ENCODE measurements at regions not wholly inside any gene's neighbourhood (a gene's known extent, or its start where the extent isn't known, plus 50 kb on each side); places are given as distances from the start of the nearest gene placed in this dataset.

- Histone ChIP-seq H3K4me3 (ENCODE audit: low read length) (no peak overlapping the region), H3K79me2 (ENCODE audit: low read length) (no peaks in the 10 kb centered on the region), H3K4me2 (ENCODE audit: low read length) (no peak overlapping the region), H2AFZ (ENCODE audit: low read depth, low read length) (no peak overlapping the region), H3K36me3 (replicated peaks; ENCODE audit: low read depth, low read length) (no peaks in the 10 kb centered on the region), H4K20me1 (ENCODE audit: insufficient read depth, low read length) (no peaks in the 10 kb centered on the region), H3K9ac (ENCODE audit: low read length) (no peak overlapping the region), H3K27ac (ENCODE audit: low read length) (no peak overlapping the region), H3K9me3 (ENCODE audit: insufficient read depth, low read length) (no peaks in the 10 kb centered on the region), H3K4me1 (ENCODE audit: low read length) (peaks cover 7% of the 10 kb centered on the region), H3K27me3 (ENCODE audit: low read depth, low read length) (no peaks in the 10 kb centered on the region)
- no peak for TF ChIP-seq EZH2phosphoT487 (IDR thresholded peaks at IDR 0.05; ENCODE audit: low read depth)
- TF ChIP-seq, protein P1, sequence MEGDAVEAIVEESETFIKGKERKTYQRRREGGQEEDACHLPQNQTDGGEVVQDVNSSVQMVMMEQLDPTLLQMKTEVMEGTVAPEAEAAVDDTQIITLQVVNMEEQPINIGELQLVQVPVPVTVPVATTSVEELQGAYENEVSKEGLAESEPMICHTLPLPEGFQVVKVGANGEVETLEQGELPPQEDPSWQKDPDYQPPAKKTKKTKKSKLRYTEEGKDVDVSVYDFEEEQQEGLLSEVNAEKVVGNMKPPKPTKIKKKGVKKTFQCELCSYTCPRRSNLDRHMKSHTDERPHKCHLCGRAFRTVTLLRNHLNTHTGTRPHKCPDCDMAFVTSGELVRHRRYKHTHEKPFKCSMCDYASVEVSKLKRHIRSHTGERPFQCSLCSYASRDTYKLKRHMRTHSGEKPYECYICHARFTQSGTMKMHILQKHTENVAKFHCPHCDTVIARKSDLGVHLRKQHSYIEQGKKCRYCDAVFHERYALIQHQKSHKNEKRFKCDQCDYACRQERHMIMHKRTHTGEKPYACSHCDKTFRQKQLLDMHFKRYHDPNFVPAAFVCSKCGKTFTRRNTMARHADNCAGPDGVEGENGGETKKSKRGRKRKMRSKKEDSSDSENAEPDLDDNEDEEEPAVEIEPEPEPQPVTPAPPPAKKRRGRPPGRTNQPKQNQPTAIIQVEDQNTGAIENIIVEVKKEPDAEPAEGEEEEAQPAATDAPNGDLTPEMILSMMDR (IDR thresholded peaks at IDR 0.05; ENCODE audit: low read depth, low read length): no peak
Measured at GRCh38 chr2:19029655-19030054, 328.8 kb downstream of the OSR1 start.

DNA sequence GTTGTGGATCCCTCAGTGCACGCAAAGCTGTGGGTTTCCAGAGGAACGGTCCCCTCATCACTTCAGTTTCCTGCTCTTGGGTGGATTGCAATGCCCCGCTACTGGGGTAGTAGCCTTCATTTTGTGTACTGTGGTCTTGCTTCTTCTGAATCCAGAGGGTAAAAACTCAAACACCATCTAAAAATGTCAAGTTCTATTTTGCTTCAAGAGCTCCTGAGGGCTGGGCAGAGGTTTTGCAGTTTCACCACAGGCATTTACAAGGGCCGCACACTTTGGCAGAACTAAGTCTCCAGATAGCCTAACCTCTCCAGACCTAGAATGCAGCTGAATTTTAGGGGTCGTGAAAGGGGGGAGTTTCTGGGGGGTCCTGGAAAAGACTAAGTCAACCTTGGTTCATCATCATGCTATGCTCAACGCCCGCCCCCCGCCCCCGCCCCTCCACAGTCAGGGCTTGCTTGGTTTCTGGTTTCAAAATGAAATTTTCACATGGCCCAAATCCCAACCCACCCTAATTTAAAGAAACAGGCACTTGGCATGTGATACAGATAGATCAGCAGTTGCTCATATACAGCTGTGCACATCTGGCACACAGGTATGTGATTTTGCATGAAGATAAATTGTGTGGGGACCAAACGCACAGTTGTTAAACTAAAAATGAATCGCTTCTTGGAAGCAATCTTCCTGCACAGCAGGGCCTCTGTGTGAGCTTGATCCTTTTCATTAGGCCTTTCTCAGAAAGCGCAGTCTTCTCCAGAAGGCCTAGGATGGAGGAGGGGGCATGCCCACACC is 329.6 kb downstream of the OSR1 start:
- Histone ChIP-seq H3K27ac (ENCODE audit: low read length) (no peak overlapping the region), H3K79me2 (ENCODE audit: low read length) (no peaks in the 10 kb centered on the region), H4K20me1 (ENCODE audit: insufficient read depth, low read length) (no peaks in the 10 kb centered on the region), H2AFZ (ENCODE audit: low read depth, low read length) (no peak overlapping the region), H3K4me1 (ENCODE audit: low read length) (peaks cover 7% of the 10 kb centered on the region), H3K36me3 (replicated peaks; ENCODE audit: low read depth, low read length) (no peaks in the 10 kb centered on the region), H3K4me2 (ENCODE audit: low read length) (no peak overlapping the region), H3K4me3 (ENCODE audit: low read length) (no peak overlapping the region), H3K9ac (ENCODE audit: low read length) (no peak overlapping the region), H3K9me3 (ENCODE audit: insufficient read depth, low read length) (no peaks in the 10 kb centered on the region), H3K27me3 (ENCODE audit: low read depth, low read length) (no peaks in the 10 kb centered on the region)
- TF ChIP-seq EZH2phosphoT487 (IDR thresholded peaks at IDR 0.05; ENCODE audit: low read depth): no peak
- TF ChIP-seq, protein P1 (IDR thresholded peaks at IDR 0.05; ENCODE audit: low read depth, low read length): no peak

- Histone ChIP-seq H3K27me3 (ENCODE audit: low read depth, low read length) (no peaks in the 10 kb centered on the region), H3K4me2 (ENCODE audit: low read length) (no peak overlapping the region), H3K9me3 (ENCODE audit: insufficient read depth, low read length) (no peaks in the 10 kb centered on the region), H3K79me2 (ENCODE audit: low read length) (no peaks in the 10 kb centered on the region), H2AFZ (ENCODE audit: low read depth, low read length) (no peak overlapping the region), H3K4me1 (ENCODE audit: low read length) (peaks cover 7% of the 10 kb centered on the region), H3K4me3 (ENCODE audit: low read length) (no peak overlapping the region), H4K20me1 (ENCODE audit: insufficient read depth, low read length) (no peaks in the 10 kb centered on the region), H3K27ac (ENCODE audit: low read length) (no peak overlapping the region), H3K36me3 (replicated peaks; ENCODE audit: low read depth, low read length) (no peaks in the 10 kb centered on the region), H3K9ac (ENCODE audit: low read length) (no peak overlapping the region)
- TF ChIP-seq, protein P1 (IDR thresholded peaks at IDR 0.05; ENCODE audit: low read depth, low read length): no peak
- no peak for TF ChIP-seq EZH2phosphoT487 (IDR thresholded peaks at IDR 0.05; ENCODE audit: low read depth)
Measured at GRCh38 chr2:19027626-19028025, 330.8 kb downstream of the OSR1 start.

DNA sequence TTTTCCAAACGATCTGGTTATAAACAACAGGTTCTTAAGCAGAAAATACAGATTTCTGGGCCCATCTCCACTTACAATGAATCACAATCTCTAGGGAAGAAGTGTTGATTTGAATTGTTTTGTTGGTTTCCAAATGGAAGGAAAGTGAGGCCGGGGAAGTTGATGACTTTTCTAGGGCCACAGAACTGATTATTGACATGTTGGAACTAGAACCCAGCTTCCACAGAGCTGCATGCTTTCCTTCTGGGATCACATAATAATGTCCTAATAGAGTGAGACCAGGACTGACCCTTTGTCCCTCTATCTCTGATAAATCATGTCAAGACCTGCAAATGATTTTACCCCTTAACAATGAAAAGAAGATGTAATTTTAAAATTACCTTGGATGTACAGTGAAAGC is 332.2 kb downstream of the OSR1 start:
- no peak overlapping the region for H3K4me2 ChIP-seq (ENCODE audit: low read length)
- peaks cover 7% of the 10 kb centered on the region for H3K4me1 ChIP-seq (ENCODE audit: low read length)
- no peaks in the 10 kb centered on the region for H3K79me2 ChIP-seq (ENCODE audit: low read length)
- H2AFZ ChIP-seq (ENCODE audit: low read depth, low read length): no peak overlapping the region
- no peak overlapping the region for H3K9ac ChIP-seq (ENCODE audit: low read length)
- H3K36me3 ChIP-seq (replicated peaks; ENCODE audit: low read depth, low read length): no peaks in the 10 kb centered on the region
- H3K27me3 ChIP-seq (ENCODE audit: low read depth, low read length): no peaks in the 10 kb centered on the region
- no peak overlapping the region for H3K27ac ChIP-seq (ENCODE audit: low read length)
- H3K9me3 ChIP-seq (ENCODE audit: insufficient read depth, low read length): no peaks in the 10 kb centered on the region
- no peaks in the 10 kb centered on the region for H4K20me1 ChIP-seq (ENCODE audit: insufficient read depth, low read length)
- no peak for TF ChIP-seq EZH2phosphoT487 (IDR thresholded peaks at IDR 0.05; ENCODE audit: low read depth)
- TF ChIP-seq, protein P1 (IDR thresholded peaks at IDR 0.05; ENCODE audit: low read depth, low read length): no peak
- H3K4me3 ChIP-seq (ENCODE audit: low read length): no peak overlapping the region
